GM18511 (cell line): ENCODE measurements at regions not wholly inside any gene's neighbourhood (a gene's known extent, or its start where the extent isn't known, plus 50 kb on each side); places are given as distances from the start of the nearest gene placed in this dataset.

Source experiments
- ATAC-seq: cut with Tn5 transposase; IDR thresholded peaks from one replicate; pipeline ENCODE4 v1.9.1; 2021; ENCODE audit warnings: mild to moderate bottlenecking, moderate library complexity; ENCODE audit not compliant: unreplicated experiment

DNA sequence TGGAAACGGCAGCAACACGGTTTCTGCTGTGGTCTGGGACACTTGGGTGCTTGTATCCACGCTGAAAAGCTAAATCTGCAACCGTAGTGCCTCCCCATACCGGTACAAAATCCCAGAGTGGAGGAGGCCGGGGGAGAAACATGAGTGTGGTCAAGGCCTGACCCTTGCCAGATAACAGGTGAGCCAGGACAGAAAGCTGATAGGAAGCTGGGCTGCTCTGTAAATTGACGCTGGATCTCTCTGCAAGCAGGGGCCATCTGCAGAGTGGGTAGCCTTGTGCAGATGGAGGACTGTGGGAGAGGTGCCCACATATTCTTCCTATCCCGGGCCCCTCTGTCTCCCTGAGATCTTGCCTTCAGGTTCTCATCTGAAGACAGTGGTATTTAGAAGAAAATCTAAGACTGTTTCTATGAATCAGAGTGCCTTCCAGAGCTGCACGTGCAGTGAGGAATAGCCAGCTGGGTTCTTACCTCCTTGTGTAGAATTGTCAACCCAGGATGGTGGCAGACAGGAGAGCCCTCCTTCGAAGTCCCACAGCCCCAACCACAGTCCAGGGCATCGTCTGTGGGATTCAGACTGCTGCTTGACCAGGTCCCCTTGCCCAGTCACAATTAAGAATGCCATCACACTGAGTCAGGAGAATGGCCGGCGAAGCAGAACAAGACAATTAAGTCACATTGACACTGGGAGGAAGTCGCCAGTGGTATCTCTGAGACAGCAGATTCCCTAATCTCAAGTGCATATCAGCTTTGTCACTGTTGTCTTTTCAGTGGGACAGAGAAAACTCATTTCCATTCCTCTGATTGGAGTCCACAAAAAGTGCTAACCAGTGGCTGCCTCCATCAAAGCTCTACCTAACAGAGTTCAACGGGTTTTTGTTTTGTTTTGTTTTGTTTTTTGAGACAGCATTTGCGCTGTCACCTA, 100.0 kb upstream of the RIPOR2 start:
- peak; percentile 63 for ATAC-seq

DNA sequence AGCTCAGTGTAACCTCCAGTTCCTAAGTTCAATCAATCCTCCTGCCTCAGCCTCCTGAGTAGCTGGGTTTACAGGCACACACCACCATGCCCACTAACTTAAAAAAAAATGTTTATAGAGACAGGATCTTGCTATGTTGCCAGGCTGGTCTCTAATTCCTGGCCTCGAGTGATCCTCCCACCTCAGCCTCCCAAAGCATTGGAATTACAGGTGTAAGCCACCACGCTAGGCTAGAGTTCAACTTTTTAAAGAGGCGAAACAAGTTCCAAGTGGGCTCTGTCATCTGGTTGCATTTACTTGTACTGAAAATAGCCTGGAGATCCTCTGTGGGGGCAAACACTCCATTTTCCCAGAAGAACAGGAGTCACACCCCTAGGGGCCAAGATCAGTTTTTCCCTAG, 100.7 kb upstream of the RIPOR2 start:
- ATAC-seq, result no peak

- ATAC-seq, result no peak
These were observed 102.5 kb upstream of the RIPOR2 start for GRCh38 chr6:25038300-25038699.

- ATAC-seq, result no peak
These were observed 103.2 kb upstream of the RIPOR2 start for GRCh38 chr6:25038999-25039398.

DNA sequence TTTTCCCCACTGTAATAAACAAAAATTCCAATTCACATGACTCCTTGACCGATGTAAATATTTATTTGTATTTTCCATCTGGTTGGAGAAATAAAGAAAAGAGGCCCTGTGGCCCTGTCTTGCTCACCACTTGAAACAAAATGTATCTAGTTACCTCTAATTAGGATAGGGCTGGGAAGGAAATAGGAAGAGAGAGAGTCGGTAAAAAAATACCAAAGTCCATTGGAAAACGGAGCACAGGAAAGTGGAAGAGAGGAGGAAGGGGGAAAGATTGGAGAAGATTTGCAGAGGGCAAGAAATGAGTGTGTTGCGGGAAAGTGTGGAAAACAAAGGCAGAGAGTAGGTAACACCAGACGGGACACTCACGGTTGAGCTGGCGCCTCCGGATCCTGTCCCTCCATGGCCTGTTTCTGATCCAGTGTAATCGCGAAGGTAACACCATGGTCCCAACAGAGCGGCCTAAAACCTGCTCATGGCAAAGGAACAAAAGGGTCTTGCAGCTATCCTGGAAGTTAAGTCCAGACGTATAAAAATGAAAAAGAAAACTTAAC, 105.8 kb upstream of the RIPOR2 start:
- peak; percentile 20 for ATAC-seq

GRCh38 chr6:25042036-25042521, 106.3 kb upstream of the RIPOR2 start:
- peak; percentile 61 for ATAC-seq

DNA sequence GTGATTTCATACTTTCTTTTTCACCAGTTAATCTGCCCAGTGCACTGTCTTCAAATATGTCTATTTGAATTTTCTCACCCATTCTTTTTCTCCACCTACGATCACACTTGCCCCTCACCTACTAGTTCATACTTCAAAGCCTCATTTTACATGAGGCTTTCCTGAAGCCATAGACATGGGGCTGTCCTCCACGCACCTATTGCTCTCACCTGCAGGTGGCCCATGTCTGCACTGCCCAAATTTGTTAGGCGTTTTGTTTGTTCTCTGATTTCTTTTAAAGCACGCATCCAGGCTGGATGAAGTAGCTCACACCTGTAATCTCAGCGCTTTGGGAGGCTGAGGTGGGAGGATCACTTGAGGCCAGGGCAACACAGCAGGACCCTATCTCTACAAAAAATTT, 106.8 kb upstream of the RIPOR2 start:
- ATAC-seq, result peak; percentile 41

DNA sequence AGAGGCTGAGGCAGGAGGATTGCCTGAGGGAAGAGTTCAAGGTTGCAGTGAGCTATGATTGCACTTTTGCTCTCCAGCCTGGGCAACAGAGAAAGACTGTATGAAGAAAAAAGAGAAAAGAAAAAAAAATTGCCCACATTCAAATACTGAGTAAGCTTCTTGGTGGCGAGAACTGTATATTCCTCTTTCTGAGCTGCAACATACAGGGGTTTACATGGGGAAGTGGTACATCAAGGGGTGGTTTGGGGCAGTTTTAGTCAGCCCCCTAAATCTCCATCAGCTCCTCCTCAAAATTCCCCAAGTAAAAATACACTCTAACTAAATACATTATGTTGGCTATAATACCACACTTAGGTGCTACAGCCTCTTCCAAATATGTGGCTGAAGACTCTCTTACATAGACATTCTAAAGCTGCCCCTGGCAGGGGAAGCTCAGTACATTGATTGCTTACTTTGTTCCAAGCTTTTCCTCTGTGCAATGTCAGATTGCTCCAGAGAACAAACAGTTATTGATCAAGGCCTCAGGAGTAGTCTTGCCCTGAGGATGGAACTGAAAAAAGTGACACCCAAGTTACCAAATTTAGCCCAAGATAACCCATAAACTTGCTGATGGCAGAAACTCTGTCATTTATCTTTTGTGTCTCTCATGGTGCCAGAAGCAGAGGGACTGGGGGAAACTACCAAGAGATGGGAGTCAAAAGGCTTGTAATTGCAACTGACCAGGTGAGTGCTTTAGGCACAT, 107.4 kb upstream of the RIPOR2 start:
- ATAC-seq, result peak; percentile 27

GRCh38 chr6:25043892-25044291, 108.1 kb upstream of the RIPOR2 start:
- ATAC-seq, result no peak

DNA sequence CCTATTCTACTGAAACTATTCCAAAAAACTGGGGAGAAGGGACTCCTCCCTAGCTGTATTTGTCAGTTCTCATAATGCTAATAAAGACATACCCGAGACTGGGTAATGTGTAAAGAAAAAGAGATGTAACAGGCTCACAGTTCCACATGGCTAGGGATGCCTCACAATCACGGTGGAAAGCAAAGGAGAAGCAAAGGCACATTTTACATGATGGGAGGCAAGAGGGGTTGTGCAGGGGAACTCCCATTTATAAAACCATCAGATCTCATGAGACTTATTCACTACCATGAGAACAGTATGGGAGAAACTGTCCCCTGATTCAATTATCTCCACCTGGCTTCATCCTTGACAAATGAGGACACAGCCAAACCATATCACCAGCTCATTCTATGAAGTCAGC, 111.2 kb upstream of the RIPOR2 start:
- no peak for ATAC-seq

- no peak for ATAC-seq
These were observed 114.6 kb upstream of the RIPOR2 start for GRCh38 chr6:25050356-25050755.

DNA sequence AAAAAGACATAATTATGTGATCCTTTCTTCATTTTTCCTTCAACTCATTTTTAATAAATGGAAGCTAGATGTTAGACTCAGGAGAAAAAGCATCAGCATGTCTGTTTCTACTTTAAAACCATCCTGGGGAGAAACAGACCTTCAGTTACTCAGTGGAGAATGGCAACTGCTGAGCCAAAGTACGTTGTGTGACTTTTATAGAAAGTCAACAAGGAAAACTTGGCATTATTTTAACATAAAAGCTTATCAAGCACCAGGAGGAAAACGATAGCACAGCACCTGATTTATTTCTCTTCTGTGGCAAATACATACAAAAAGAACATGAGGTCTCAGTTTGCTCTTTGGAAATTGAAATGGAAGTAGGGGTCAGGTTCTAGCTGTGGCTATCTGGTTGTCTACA, 115.3 kb upstream of the RIPOR2 start:
- ATAC-seq, result no peak

GRCh38 chr6:25052181-25052580, 116.4 kb upstream of the RIPOR2 start:
- ATAC-seq, result no peak

DNA sequence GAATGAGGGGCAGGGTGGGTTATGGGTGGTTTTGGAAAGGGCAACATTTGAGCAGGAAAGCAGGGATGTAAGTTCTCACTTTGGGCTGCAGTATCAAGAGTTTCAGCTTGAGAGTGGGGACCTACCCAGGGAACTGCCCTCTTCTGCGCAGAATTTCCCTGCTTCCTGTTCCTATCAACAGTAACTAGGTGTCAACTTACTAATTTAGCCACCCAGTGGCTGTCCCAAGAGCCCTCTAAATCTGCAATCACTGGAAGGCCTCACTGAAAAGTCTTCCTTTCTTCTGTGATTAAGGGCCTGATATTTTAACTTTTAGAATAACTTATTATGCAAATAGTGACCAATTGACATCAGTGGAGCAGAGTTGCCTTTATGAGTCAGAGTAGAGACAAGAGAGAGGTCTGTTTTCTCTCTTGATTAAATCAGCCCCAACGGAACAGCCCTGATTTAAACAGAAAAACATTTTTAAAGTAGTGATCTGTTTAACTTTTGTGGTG, 118.2 kb upstream of the RIPOR2 start:
- ATAC-seq, result peak; percentile 78

DNA sequence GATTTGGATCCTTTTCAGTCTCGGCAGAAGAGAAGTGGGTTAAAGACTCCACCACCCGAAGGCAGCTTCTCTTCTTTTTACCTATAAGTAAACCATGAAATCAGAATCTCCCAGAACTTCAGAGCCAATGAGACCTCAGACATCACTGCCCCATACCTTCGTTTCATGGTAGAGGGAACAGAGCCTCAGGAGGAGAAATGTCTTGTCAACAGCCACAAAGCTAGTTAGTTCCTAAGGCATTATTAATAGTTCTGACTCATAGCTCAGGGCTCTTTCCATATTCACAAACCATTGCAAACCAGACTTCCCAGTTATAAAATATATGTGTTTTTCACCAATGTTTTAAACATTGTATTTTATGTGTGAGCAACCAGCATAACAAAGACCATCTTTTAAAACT, 118.7 kb upstream of the RIPOR2 start:
- ATAC-seq, result no peak

DNA sequence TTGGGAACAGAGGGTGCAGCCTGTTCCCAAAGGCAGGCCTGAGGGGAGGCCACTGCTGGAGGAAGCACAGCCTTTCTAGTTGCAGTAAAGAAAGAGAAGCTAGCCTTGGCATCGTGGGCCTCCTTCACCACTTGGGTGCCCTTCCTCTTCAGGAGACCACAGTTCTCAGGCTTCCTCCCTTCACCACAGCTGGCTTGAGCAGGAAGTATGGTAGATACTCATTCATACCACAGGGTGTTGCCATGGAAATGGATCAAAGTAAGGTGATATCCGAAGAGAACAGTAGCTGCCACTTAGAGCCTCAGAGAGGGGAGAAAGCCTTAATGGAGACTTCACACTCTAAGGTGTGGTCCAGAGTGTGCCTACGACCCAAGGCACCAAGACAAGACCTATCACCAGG, 120.4 kb upstream of the RIPOR2 start:
- ATAC-seq, result peak; percentile 76

DNA sequence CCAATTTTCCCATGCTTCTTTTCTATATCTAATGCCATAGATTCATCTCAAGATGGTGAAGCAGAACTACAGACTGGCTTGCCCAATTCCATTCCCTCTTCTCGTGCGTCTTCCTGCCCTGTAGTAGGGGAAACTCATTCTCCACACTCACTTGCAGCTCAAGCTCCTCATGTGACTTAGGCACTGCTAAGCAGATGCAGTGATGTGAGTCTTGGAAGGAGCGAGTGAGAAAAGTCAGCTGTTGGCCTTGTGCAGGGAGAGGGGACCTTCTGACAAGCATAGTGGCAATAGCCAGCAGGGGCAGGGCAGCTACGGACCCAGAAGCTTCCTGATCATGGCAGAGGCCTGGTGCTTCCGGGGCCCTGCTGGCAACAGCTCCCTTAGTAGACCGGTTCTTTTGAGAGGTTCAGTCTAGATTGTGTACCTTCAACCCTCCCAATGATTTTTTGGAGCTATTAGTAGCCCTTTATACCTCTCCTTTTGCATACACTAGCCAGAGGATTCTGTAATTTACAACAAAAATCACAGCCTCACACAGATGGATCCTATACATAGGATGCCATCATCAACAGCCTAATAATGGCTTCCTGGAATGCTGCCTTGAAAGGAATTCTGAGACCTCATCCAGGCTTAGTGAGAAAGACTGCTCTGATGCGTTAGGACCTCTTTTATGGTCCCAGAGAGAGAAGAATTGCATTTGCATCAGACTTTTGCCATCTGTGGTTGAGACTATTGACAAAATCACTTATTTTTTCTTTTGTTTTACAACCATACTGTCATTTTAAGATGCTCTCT, 121.5 kb upstream of the RIPOR2 start:
- no peak for ATAC-seq

DNA sequence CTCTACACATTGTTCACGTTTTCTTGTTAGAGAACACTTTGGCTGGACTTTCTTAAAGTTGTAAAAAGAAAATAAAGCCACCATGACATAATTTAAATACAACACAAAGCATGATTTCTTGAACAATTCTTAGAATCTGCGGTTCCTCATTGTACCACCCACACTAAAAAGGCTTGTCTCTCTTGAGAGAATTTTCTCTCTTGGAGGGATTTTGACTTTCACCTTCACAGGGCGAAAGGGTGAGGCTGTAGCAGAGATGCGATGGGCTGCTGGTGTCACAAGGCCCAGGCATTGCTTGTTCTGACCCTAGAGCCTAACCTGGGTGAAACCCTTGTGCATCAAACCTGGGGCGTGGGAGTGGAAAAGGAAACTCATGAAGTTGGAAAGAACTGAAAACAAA, 122.7 kb upstream of the RIPOR2 start:
- no peak for ATAC-seq

DNA sequence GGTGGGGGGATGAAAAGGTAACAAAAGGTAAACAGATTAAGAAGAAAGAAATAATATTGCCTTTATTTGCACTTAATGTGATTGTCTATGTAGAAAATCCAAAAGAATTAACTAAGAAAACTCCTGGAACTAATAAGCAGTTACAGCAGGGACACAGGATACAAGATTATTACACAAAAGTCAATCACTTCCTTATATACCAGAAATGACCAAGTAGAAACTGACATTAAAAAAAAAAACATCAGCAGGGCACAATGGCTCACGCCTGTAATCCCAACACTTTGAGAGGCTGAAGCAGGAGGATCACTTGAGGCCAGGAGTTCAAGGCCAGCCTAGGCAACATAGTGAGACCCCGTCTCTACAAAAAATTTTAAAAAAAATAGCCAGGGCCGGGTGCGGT, 123.2 kb upstream of the RIPOR2 start:
- no peak for ATAC-seq

DNA sequence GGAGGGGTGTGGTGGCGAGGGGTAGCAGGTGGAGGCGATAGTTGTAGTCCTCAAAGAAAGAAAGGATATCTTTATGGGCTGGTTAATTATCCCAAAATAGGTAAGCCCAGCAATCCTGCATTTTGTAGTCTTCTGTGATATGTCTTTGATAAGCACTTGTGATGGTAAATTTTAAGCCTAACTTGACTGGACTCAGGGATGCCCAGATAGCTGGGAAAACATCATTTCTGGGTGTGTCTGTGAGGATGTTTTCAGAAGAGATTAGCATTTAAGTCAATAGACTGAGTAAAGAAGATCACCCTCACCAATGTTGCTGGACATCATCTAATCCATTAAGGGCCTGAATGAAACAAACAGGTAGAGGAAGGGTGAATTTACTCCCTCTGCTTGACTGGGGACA, 124.8 kb upstream of the RIPOR2 start:
- no peak for ATAC-seq
